Osteocyte (in vitro differentiated cells): ENCODE measurements at regions not wholly inside any gene's neighbourhood (a gene's known extent, or its start where the extent isn't known, plus 50 kb on each side); places are given as distances from the start of the nearest gene placed in this dataset.

ENCODE experiments used
- DNase-seq: peaks from one replicate; pipeline ENCODE4 v3.0.0; 2021; ENCODE audit warnings: mixed read lengths; ENCODE audit not compliant: unreplicated experiment; ENCODE audit errors: extremely low spot score
- H3K27ac Mint-ChIP-seq: one replicate; pipeline ENCODE4 v1.8.0; 2021; ENCODE audit warnings: mild to moderate bottlenecking, mixed read lengths; ENCODE audit not compliant: unreplicated experiment
- H3K27me3 Mint-ChIP-seq: one replicate; pipeline ENCODE4 v1.8.0; 2021; ENCODE audit warnings: mixed read lengths; ENCODE audit not compliant: unreplicated experiment
- H3K36me3 Mint-ChIP-seq: one replicate; pipeline ENCODE4 v1.8.0; 2021; ENCODE audit warnings: mixed read lengths; ENCODE audit not compliant: unreplicated experiment
- H3K4me1 Mint-ChIP-seq: one replicate; pipeline ENCODE4 v1.8.0; 2021; ENCODE audit warnings: mixed read lengths; ENCODE audit not compliant: unreplicated experiment
- H3K4me3 Mint-ChIP-seq: one replicate; pipeline ENCODE4 v1.8.0; 2021; ENCODE audit warnings: mild to moderate bottlenecking, moderate library complexity, mixed read lengths; ENCODE audit not compliant: unreplicated experiment
- H3K9me3 Mint-ChIP-seq: one replicate; pipeline ENCODE4 v1.8.0; 2021; ENCODE audit warnings: mixed read lengths; ENCODE audit not compliant: unreplicated experiment
- TF ChIP-seq, protein P1 (sequence below): fragments of 200-600 bp; sonication (generic); IDR thresholded peaks from 2 replicates; pipeline ENCODE4 v1.5.0; 2021; ENCODE audit warnings: antibody characterized with exemption, mild to moderate bottlenecking, moderate library complexity

GRCh38 chr11:122604621-122605020, 50.9 kb upstream of the UBASH3B start:
- no peak overlapping the region for H3K27ac Mint-ChIP-seq
- peaks cover 18% of the 10 kb centered on the region for H3K27me3 Mint-ChIP-seq
- H3K4me1 Mint-ChIP-seq, result peaks cover 1% of the 10 kb centered on the region
- no peaks in the 10 kb centered on the region for H3K36me3 Mint-ChIP-seq
- no peak for DNase-seq
- TF ChIP-seq, protein P1, sequence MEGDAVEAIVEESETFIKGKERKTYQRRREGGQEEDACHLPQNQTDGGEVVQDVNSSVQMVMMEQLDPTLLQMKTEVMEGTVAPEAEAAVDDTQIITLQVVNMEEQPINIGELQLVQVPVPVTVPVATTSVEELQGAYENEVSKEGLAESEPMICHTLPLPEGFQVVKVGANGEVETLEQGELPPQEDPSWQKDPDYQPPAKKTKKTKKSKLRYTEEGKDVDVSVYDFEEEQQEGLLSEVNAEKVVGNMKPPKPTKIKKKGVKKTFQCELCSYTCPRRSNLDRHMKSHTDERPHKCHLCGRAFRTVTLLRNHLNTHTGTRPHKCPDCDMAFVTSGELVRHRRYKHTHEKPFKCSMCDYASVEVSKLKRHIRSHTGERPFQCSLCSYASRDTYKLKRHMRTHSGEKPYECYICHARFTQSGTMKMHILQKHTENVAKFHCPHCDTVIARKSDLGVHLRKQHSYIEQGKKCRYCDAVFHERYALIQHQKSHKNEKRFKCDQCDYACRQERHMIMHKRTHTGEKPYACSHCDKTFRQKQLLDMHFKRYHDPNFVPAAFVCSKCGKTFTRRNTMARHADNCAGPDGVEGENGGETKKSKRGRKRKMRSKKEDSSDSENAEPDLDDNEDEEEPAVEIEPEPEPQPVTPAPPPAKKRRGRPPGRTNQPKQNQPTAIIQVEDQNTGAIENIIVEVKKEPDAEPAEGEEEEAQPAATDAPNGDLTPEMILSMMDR, result no peak
- no peaks in the 10 kb centered on the region for H3K9me3 Mint-ChIP-seq
- no peak overlapping the region for H3K4me3 Mint-ChIP-seq

GRCh38 chr11:122601141-122602125, 54.1 kb upstream of the UBASH3B start:
- no peak for DNase-seq
- no peaks in the 10 kb centered on the region for H3K36me3 Mint-ChIP-seq
- H3K27ac Mint-ChIP-seq, result no peak overlapping the region
- H3K27me3 Mint-ChIP-seq, result peaks cover 30% of the 10 kb centered on the region
- TF ChIP-seq, protein P1, result no peak
- H3K4me3 Mint-ChIP-seq, result no peak overlapping the region
- no peaks in the 10 kb centered on the region for H3K9me3 Mint-ChIP-seq
- H3K4me1 Mint-ChIP-seq, result peaks cover 1% of the 10 kb centered on the region

DNA sequence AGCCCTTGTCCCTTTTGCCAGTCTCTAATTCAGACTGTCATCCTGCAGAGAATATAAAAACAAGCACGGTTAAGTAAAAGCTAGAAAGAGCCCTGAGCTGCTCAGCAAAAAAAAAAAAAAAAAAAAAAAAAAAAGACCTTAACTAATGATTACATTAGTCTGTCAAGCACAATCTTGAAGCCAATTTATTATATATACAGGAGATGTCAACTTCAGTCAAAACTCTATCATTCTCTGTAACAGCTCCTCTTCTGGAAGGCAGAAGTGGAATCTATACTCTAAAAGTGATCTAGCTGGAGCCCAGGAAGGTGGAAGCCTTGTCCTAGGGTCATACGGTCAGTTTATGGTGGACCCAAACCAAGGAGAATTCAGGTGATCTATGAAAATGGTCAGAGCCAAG, 55.2 kb upstream of the UBASH3B start:
- Mint-ChIP-seq H3K4me1 (peaks cover 1% of the 10 kb centered on the region), H3K27ac (no peak overlapping the region), H3K9me3 (no peaks in the 10 kb centered on the region), H3K27me3 (peaks cover 27% of the 10 kb centered on the region), H3K36me3 (no peaks in the 10 kb centered on the region), H3K4me3 (no peak overlapping the region)
- TF ChIP-seq, protein P1, result no peak
- no peak for DNase-seq

DNA sequence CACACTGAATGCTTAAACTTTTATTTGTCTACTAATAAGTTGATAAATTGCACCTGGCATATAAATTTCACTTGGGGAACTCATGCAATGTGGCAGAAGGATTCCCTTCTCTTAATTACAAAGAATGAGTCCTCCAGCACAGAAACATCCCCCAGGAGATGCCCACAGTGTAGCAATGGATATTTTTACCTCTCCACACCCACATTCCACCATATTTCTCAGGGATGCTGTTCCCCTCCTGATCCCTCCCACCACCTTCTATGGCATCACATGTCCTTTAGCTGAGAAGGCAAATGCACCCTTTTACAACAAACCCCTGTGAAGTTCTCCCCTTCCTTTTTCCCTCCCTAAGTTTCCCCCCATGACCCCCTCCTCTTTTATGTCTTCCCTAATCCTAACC, 56.1 kb upstream of the UBASH3B start:
- Mint-ChIP-seq H3K4me1 (peaks cover 1% of the 10 kb centered on the region), H3K4me3 (no peak overlapping the region), H3K36me3 (no peaks in the 10 kb centered on the region), H3K9me3 (no peaks in the 10 kb centered on the region), H3K27ac (no peak overlapping the region), H3K27me3 (peaks cover 26% of the 10 kb centered on the region)
- DNase-seq, result no peak
- TF ChIP-seq, protein P1, result no peak

- H3K27me3 Mint-ChIP-seq, result peaks cover 26% of the 10 kb centered on the region
- H3K9me3 Mint-ChIP-seq, result no peaks in the 10 kb centered on the region
- TF ChIP-seq, protein P1, result no peak
- H3K36me3 Mint-ChIP-seq, result no peaks in the 10 kb centered on the region
- no peak overlapping the region for H3K4me3 Mint-ChIP-seq
- DNase-seq, result no peak
- peaks cover 1% of the 10 kb centered on the region for H3K4me1 Mint-ChIP-seq
- H3K27ac Mint-ChIP-seq, result no peak overlapping the region
These were observed 56.6 kb upstream of the UBASH3B start for GRCh38 chr11:122598971-122599370.
